HG03571 (cell line): ENCODE measurements at regions not wholly inside any gene's neighbourhood (a gene's known extent, or its start where the extent isn't known, plus 50 kb on each side); places are given as distances from the start of the nearest gene placed in this dataset.
A peak's percentile ranks its signal among the peaks of the same experiment; 100 is the strongest.

Experiments
- ATAC-seq: cut with Tn5 transposase; IDR thresholded peaks from one replicate; pipeline ENCODE4 v1.9.1; 2021; ENCODE audit not compliant: unreplicated experiment

DNA sequence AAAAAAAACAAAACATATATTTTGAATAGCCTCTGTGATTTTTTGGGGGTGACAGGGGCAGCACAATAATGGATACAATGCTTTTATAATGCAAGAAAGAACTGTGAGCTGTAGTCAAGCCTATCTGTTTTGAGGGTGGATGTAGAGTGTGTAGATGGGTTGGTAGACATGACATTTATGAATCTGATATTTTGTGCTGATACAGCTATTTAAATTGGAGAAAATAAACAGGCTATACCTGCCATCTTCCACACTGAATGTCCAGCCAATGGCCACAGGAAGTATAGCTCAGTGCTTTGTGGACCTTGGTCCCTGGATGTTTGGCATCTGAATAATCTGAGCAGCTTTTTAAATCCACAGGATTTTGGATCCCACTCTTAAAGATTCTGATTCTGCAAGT lies 175.0 kb downstream of the NEDD1 start:
- ATAC-seq = no peak

DNA sequence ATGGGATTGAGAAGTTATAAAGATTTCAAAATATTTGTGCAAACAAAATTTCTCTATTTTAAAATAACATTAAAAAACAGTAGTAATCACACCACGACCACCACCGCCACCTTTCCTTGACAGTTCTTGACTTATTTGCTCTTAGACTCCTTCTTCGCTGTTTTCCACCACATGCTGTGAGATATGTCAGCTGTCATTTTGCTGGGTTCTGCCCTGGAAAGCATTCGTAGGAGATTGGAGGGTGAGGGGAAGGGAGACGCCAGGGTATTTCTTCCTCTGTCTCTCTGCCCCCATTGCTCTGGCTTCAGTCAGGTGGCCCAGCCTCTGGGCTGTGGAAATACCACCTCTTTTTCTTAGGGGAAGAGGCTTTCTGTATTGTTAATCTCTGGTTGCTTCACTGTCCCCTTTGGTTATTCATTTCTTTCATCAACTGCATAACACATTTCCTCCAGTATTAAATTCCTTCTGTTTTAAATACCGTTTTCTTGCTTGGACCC lies 186.2 kb downstream of the NEDD1 start:
- no peak for ATAC-seq

DNA sequence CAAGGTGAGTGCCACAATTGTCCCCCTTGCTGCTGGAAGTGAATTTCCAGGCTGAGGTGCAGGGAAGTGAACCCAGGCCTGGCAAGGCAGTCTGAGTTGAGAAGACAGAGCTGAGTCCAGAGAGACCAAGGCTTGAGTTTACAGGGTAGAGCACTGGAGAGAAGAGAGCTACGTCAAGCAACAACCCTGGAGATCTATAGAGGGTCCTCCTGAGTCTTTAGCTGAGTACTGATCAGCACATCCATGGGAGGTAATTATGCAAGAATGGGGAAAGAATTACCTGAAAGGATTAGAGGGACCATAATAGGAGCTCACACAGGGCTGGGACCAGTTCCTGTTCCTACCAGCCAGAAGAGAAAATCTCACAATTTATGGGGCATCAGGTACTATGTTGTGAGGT lies 190.7 kb downstream of the NEDD1 start:
- no peak for ATAC-seq

DNA sequence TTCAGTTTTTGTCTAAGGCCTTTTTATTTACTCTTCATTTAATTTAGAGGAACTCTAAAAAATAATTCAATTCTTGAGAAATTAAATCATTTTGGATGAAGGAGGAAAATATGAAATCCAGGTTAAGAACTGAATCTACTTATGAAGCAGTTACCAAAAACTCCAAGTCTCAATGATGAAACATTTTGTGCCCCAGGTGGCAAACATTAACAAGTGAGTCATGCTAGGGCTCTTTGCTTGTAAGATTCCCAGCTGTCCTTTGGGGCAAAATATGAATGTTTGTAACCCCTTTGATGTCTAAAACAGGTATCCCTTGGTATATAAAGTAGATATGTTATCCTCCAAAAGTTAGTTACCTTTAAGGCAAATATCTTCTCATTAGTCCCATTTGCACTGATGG lies 202.4 kb downstream of the NEDD1 start:
- ATAC-seq = no peak

DNA sequence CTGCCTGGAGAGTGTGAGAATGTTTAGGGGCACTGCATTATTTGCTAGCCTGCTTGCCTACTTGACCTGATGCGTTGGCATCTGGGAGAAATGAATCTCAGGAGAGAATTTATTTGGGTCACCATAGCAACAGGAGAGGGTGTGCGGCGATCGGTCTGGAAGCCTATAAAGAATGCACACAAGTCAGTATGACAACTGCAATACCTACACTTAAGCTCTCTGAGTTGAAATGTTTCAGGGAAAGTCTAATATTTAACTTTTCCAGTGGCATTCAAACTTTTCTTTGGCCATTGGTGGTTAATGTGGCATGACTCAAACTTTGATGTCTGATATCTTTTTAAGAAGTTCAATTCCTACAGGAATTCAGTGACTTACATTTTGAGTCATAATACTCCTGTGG lies 205.1 kb downstream of the NEDD1 start:
- no peak for ATAC-seq

DNA sequence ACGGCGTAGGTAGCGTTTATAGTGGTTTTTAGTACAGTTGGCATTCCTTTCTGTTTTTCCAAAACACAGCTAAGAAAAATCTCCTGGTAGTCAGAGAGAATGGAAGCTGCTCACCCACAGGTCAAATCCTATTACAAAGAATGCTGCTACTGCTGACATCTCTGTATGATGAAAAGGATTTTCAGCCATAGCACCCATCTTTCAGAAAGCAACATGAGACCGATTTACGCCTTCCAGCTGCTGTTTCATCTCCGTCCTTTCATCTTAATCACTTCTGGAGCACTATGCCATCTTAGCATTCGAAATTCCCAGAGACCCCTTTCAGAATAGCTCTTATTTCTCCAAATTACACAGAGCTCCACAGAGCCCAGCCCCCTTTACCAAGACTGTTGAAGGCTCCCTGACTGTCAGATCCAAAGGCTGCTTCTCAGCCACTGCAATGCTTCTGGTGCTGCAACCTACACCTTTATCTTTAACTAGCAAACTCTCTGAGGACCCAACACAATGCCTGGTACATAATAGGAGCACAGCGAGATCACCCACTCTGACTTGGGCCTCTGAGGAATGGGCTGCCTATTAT lies 211.8 kb downstream of the NEDD1 start:
- ATAC-seq = no peak

DNA sequence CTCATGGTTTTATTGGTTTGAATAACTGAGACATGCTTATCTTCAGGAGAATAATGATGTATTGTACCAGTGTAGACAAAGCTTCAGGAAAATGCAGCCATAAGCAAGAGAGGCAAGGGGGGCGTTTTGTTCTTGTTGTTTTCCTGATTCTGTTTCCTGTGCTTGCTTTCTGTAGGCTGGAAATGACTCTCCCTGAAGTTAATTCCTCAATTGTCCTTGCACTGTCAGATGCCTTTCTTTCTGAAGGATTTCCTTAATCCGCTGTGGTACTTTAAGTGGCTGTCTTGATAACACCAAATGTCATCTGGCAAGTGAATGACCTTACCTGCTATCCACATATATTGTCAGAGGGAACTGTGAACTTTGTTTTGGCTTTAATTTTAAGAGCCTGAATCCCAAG lies 220.0 kb downstream of the NEDD1 start:
- ATAC-seq = no peak

DNA sequence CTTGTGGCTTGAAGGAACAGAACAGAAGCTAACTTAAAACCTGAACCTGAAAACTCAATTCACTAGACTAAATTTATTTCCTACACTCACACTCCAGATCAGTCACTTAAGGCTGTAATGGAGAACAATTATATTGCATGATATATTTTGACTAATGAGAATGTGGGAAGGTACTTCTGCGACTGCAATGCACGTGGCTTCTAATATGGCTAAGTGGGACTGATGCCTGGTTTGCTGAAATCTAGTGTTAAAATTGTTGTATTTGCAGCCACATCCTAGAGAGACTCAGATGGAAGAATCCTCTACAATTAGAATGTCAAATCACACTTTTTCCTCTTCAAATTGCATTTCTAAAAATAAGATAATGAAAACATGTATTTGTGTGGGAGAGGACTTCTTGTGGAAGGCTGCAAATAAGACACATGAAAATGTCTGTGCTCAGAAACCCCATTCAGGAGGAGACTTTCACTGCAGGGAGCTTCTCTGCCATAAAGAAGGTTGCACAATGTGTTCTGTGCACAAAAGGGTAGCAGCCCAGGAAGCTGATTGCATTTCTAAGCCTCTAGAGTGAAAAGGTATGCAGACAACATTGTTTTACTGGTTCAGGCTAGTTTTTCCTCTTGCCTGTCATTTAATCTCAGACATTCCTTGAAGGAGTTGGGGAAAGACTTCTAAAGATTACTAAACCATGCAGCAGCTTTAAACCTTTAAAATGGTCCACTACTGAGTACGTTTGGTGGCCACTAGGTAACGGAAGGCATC lies 224.3 kb downstream of the NEDD1 start:
- ATAC-seq = no peak

DNA sequence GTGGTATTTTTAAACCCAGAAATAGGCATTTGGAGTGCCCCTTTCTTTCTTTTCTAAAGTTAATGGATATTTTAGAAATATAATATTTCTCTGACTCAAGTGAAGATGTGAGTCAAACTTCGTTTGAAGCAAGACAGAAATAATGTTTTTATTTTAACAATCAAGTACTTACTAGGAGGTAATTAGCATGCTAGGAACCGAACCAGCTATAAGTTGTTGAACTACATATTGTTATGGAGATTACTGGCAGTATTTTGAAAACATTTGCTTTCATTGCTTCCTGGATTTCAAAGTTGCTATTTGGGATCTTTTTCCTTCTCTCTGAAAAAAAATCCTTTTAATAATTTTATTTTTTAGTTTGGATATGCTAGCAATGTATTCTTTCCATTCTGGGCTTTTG lies 225.2 kb downstream of the NEDD1 start:
- no peak for ATAC-seq

DNA sequence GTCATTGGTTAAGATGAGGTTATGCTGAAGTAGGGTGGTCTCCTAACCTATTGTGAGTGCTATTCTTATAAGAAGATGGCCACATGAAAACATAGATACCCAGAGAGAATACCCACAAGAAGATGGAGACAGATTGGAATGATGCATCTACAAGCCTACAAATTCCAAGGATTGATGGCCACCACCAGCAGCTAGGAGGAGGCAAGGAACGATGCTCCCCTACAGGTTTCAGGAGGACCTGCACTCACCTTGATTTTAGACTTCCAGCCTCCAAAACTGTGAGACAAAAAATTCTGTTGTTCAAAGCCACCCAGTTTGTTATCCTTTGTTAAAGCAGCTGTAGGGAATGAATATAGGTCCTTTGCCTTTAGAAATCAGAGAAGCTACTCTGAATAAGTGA lies 227.4 kb downstream of the NEDD1 start:
- ATAC-seq = no peak

DNA sequence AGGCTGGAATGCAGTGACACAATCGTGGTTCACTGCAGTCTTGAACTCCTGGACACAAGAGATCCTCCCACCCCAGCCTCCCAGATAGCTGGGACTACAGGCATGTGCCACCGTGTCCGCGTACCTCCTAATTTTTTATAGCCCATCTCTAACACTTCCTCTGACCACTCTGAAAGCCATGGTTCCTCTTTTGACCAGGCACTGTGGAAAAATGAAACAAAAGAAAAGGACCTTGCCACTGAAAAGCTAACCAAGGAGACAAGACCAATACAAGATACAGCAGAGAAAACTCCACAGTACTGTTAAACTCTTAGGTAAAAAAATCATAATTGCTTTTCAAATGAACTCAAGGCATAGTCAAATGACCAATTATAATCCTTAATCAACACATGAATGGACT lies 233.3 kb downstream of the NEDD1 start:
- no peak for ATAC-seq

DNA sequence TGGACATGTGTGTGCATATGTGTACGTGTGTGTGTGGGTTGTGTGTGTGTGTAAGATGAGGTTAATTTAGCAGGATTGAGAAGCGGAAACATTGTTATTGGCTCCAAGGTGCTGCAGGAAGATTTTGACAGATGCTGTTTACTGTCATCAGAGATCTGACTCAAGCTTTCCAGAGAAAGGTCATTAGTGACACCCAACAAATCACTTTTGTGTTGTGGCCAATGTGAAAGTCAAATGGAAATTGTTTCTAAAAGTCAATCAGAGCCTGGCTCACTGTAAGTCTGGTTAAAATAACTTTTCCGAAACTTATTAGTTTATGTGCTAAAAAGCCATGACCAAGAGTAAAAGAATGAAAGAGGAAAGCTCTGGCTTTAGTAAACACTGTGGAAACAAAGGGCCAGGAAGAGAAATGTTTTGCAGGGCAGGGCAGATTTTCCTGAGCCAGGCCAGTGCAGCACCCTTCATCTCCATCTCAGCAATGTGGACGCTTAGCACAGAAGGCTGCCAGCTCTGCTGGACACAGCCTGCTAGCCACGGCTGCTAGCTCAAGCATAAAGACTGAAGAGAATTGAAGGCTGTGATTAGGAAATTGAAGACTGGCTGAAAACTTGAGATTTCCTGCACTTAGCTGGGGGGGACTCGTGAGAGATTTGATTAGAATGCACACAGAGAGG lies 235.8 kb downstream of the NEDD1 start:
- no peak for ATAC-seq

DNA sequence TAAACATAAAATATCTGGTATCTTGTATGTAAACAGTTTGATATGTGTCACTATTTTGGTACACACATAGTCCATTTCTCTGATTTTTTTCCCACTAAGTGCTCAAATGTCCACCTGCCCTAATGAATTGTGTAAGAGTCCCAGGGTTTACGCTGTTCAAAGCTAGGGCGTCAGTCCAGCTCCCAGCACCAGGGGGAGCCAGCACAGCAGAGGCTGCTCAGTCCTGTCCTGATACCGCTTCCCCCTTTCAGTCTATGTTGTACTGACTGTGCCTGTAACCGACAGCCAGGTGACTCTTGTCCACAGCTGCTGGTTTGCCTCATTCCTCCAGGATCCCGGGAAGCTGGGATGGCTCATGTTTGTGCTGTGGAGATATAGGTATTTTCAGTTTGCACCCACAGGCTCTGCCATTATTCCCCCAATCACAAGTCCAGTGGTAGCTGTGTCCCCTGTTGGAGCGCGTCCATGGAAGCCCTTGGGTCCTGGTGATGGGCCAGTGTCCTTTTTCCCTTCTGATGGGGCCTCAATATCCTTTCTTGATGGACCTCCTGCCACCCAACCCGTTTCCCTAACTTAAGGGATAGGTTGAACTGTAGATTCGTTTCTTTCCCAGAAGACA lies 242.0 kb downstream of the NEDD1 start:
- peak; percentile 99 for ATAC-seq

DNA sequence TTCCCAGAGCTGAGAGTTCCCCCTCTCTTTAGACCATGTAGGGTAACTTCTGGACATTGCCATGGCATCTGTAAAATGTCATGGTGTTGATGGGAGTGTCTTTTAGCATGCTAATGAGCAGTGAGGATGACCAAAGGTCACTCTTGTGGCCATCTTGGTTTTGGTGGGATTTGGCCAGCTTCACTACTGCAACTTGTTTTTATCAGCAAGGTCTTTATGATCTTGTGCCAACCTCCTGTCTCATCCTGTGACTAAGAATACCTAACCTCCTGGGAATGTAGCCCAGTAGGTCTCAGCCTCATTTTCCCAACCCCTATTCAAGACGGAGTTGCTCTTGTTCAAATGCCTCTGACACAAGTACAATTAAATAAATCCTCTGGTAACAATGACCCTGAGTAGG lies 244.4 kb downstream of the NEDD1 start:
- ATAC-seq = no peak

DNA sequence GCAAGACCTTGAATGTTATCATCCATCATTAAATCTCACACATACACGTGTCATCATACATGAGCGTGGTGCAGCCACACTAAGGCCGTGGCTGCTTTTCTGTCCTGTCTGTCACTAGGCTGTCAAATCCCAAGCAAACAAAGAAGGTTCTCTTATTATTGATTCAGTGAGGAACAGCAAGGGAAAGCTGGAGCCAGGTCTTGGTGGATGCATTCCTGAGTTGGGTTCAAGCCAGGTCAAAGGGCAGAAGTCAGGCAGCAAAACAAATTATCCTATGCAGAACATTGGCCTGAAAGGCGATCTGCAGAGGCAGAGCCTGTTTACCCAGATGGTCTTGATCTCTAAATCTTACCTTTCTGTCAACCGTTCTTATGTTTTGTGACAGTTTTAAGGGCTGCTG lies 252.3 kb downstream of the NEDD1 start:
- ATAC-seq = no peak

DNA sequence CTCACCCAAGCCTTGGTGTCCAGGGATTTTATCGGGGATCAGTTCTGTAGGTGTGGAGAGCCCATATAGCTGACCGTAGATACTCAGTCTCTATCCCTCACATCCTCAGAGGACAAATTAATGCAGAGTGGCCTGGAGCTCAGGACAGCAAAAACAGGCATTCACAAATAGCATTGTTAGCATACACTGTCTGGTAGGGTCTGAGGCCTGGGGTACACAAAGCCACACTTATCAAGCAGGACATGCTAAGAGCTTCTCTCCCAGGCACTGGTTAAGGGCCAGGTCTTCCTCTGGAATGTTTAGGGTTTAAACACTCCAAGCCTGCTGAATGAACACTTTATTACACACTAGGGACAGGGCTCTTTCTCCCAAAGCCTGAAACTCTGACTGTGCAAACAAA lies 253.2 kb downstream of the NEDD1 start:
- no peak for ATAC-seq

DNA sequence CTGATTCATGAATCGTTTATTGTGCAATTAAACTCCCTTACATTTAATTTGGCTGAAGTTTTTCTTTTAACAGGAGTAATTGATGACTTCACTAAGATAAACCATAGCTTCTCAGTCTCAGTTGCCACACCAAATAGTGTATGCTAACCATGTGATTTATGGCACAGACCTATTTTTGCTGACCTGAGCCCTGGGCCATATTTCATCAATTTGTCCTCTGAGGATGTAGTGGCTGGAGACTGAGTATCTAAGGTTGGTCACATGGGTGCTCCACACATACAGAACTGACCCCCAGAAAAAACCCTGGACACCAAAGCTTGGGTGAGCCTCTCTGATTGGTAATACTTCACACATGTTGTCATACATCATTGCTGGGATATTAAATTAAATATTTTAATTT lies 255.1 kb downstream of the NEDD1 start:
- no peak for ATAC-seq

DNA sequence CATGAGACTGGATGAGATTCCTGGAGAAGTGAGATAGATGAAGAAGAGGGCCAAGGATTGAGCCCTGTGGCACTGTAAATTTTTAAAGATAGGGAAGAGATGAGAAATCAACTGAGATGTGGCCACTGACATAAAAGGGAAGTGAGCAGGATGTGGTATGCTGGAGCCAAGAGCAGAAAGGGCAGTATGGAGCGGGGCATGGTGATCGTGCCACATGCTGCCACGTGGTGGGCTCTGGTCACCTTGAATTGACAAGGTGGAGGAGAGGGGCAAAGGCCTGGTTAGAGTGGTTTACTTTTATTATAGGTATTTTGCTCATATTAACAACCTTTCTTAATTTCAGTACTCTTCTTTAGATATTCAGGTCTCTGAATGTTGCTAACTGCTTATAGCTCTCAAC lies 257.9 kb downstream of the NEDD1 start:
- no peak for ATAC-seq

DNA sequence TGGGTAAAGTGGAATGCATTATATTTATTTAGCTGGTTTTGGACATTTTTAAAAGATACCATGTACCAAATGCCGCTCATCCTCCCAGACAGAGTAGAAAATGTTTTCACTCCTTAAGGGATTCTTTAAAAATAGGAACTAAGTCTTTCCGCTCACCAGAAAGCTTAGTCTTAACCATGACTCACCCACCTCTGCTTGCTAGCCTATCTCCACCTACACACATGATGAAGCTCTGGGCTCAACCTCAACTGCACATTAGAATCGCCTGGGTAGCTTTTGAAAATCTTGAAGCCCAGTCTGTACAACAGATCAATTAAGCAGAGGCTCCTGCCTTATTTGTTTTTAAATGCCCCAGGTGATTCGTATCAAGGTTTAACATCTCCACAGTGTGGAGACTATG lies 260.5 kb downstream of the NEDD1 start:
- no peak for ATAC-seq

DNA sequence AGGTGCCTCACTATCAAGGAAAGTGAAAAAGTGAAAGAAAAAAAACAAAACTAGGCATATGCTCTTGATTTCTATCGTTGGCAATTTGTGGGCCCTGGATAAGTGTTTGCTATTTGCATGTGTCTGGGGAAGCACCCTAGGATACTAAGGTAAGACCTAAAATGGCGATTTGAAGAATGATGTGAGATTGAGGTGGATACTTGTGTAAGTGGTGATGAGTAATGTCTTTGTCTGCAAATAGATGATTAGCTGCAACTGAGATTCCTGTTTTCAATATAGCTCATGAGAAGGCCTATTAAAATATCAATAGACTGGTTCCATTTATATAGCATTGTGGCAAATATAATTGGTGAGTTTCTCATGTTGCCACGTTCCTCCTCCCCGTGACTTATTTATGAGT lies 261.7 kb downstream of the NEDD1 start:
- no peak for ATAC-seq

DNA sequence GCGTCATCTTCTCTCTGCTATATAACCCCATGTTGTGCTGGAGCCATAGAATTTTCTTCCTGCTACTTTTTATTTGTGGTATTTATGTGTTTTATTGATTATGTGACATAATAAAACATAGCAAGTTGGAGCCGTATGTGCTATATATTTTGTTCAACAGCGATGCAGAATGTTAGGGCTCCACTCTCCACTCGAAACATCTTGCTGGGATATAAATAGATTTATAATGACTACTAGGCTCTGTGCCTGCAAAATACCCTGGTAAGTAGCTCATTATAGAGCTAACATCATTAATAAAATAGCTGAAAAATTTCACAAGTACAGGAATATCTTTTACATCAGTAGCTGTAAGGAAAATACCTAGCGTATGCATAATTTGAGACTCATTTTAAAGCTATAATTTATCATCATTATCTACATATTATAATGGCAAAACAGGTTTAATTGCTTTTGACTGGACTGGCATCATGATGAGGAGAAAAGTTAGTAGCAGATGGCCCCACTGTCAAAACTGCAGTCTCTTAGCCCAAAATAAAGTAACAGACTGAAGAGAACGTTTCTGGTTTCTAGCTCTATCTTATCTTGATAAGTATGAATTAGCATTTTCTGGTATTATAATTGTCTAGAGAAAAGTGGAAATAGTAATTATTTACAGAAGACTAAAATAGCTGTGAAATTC lies 263.0 kb downstream of the NEDD1 start:
- ATAC-seq = no peak
